AG09319 (cell line): ENCODE measurements at regions not wholly inside any gene's neighbourhood (a gene's known extent, or its start where the extent isn't known, plus 50 kb on each side); places are given as distances from the start of the nearest gene placed in this dataset.
"Not testable (repeated sequence)": the region's sequence is repeated elsewhere in the genome, so short reads cannot be mapped to it uniquely, and the experiment has no call there.

Experiments
- DNase-seq: peaks from one replicate; pipeline ENCODE4 v3.0.0-alpha.2; 2010; ENCODE audit warnings: low read depth; ENCODE audit errors: extremely low read depth
- TF ChIP-seq, protein P1 (sequence below): IDR thresholded peaks from 2 replicates; pipeline ENCODE4 v1.5.1; 2011; ENCODE audit warnings: low read depth, mild to moderate bottlenecking, inconsistent platforms, low read length, moderate library complexity

DNA sequence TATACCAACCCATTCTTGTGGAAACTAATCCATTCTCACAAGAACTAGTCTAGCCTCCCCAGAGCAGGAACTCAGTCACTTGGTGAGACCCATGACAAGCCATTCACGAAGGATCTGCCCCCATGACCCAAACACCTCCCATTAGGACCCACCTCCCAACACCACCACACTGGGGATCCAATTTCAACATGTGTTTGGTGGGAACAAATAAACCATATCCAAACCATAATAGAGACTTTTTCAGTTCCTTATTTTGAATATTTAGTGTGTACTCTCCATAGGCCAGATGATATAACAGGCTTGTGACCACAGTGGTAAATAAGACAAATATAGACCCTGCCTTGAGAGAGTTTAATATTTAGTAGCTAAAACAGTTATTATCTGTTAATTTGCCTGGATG, 227.5 kb upstream of the SERP2 start:
- TF ChIP-seq, protein P1, sequence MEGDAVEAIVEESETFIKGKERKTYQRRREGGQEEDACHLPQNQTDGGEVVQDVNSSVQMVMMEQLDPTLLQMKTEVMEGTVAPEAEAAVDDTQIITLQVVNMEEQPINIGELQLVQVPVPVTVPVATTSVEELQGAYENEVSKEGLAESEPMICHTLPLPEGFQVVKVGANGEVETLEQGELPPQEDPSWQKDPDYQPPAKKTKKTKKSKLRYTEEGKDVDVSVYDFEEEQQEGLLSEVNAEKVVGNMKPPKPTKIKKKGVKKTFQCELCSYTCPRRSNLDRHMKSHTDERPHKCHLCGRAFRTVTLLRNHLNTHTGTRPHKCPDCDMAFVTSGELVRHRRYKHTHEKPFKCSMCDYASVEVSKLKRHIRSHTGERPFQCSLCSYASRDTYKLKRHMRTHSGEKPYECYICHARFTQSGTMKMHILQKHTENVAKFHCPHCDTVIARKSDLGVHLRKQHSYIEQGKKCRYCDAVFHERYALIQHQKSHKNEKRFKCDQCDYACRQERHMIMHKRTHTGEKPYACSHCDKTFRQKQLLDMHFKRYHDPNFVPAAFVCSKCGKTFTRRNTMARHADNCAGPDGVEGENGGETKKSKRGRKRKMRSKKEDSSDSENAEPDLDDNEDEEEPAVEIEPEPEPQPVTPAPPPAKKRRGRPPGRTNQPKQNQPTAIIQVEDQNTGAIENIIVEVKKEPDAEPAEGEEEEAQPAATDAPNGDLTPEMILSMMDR, result no peak
- DNase-seq, result no peak

GRCh38 chr13:44147233-44147632, 226.4 kb upstream of the SERP2 start:
- TF ChIP-seq, protein P1, result no peak
- no peak for DNase-seq

- TF ChIP-seq, protein P1, result no peak
- no peak for DNase-seq
Observed at GRCh38 chr13:44147648-44148047, 226.0 kb upstream of the SERP2 start.

DNA sequence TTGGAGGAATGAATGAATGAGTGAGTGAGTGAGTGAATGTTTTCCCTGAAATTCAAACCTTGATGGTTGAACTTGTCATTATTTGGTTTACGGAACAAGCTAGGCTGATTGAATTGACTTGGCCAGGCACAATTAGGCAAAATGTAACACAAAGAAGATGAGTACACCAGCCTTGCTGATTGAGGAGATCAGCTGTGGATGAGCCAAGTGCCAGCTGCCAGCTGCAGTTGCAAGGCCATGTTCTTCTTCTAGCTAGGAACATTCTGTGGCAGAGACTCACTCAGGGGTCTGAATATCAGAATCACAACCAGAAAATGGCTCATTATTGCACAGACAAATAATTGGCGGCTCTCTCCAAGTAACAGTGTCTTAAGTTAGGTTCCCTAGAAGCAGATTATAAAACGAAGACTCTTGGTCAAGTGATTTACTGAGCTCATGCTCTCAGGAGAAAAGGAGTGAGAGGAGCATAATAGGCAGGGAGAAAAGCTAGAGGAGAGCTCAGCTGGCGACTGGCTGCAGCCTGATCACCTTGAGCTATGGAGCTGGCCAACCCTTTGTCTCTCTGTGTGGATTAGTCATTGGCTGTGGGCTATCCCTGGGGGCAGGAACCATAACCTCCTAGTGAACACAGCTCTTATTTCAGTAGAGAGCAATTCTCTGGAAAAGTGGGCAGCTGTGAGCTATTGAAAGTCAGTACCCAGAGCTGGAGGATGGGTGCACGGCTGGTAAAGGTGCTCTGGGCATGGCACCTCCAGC, 225.3 kb upstream of the SERP2 start:
- no peak for DNase-seq
- TF ChIP-seq, protein P1, result no peak

- DNase-seq, result not testable (repeated sequence)
Observed at GRCh38 chr13:44149231-44149630, 224.4 kb upstream of the SERP2 start.

- DNase-seq, result no peak
- TF ChIP-seq, protein P1, result no peak
Observed at GRCh38 chr13:44149821-44150220, 223.8 kb upstream of the SERP2 start.

DNA sequence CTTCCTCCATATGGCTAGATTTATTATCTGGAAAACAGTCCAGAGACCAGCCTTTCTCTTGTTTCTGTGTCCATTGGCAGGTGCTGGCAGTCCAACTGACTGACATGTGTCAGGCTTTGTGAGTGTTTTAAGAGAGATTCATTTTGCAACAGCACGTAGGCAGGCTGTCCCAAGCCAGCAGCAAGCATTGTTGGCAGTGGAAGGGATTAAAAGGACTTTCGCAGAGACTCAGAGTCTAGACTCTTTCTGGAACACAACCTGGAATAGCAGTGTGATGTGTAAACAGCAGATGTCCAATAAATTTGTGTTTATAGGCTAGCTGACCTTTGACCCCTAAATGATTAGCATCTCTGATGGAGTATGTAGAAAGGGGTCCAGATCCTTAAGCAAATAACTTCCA, 222.2 kb upstream of the SERP2 start:
- TF ChIP-seq, protein P1, result no peak

DNA sequence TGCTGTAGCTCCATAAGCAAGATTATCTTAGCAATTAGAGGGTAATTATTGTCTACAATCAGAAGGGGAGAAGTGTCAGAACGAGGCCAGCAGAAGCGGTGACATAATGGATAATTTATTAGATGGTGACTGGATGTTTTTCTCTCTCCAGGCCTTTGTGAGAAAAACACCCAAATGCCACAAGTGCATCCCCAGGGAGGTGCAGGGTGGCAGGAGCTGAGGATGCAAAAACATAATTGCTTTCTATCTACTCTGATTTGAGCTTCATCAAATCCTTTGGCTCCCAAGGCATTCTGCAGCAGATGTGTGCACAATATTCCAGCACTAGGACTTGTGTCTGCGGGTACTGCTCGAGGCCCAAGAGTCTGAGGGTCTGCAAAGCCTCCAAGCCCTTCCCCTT, 220.1 kb upstream of the SERP2 start:
- TF ChIP-seq, protein P1, result no peak
- no peak for DNase-seq

More for the DNA sequence above, 222.2 kb upstream of the SERP2 start:
- DNase-seq, result no peak
